HCT116 (cell line): ENCODE measurements at regions not wholly inside any gene's neighbourhood (a gene's known extent, or its start where the extent isn't known, plus 50 kb on each side); places are given as distances from the start of the nearest gene placed in this dataset.

Experiments used
- CEBPB ChIP-seq: IDR thresholded peaks from 2 replicates; pipeline ENCODE4 v1.6.1; 2012; ENCODE audit warnings: low read depth
- EZH2 ChIP-seq: fragments of 200-600 bp; sonication (generic); IDR thresholded peaks from 2 replicates; pipeline ENCODE4 v1.6.1; 2017; ENCODE audit warnings: antibody characterized with exemption, mixed run types
- POLR2A ChIP-seq: IDR thresholded peaks from 2 replicates; pipeline ENCODE4 v1.7.0; 2011; ENCODE audit warnings: borderline replicate concordance; ENCODE audit not compliant: insufficient read depth, insufficient read length; ENCODE audit errors: extremely low read depth
- POLR2AphosphoS5 ChIP-seq: IDR thresholded peaks from 2 replicates; pipeline ENCODE4 v1.6.1; 2011; ENCODE audit warnings: mild to moderate bottlenecking, low read depth, low read length, moderate library complexity
- RAD21 ChIP-seq: IDR thresholded peaks from 2 replicates; pipeline ENCODE4 v1.6.1; 2012; ENCODE audit warnings: low read depth, mild to moderate bottlenecking
- TF ChIP-seq, protein P1 (sequence below), 3 experiments: fragments of 200-600 bp in 1 of 3; sonication (generic) in 1 of 3; IDR thresholded peaks in 2 of 3; conservative IDR thresholded peaks in 1 of 3; 2 replicates each; pipeline ENCODE4 v1.5.1; 2012 to 2017; ENCODE audit warnings: low read depth in 2 of 3, low read length in 2 of 3, antibody characterized with exemption in 1 of 3, borderline replicate concordance in 1 of 3, control low read depth in 1 of 3, mild to moderate bottlenecking in 1 of 3, mixed read lengths in 1 of 3, mixed run types in 1 of 3, moderate library complexity in 1 of 3; ENCODE audit not compliant: insufficient read depth in 1 of 3
- TF ChIP-seq, protein P2 (sequence below): IDR thresholded peaks from 2 replicates; pipeline ENCODE4 v1.6.1; 2012

DNA sequence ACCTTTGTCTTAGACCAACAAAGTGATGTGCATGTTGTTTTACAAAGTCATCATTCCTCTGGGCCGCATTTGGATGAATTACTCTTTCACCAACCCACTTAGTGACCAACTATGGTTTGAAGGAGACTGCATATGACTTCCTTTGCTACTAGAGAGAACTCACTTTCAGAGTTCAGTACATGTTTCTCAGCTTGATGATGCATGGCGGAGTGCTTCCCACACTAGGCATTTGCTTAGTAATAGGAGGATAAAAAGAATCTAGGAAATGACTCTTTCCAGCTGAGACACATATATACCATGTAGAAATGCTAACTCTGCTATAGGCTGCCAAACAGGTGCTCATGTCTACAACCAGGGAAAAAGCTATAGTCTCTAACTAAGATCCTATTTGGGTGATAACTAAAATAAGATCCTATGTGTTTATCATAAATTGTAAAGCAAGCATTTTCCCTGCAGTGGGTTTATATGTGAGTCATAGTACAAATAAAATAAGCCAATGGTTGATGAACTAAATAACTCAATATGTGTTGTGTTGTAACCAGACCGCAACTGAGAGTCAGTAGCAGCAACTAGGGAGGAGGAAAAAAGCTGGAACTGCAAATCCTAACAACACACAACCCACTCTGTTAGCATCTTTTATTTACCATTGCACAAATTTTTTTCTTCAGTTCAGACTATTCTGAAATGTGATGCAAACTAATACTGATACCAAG, 87.2 kb downstream of the TSPAN8 start:
- TF ChIP-seq, protein P1, sequence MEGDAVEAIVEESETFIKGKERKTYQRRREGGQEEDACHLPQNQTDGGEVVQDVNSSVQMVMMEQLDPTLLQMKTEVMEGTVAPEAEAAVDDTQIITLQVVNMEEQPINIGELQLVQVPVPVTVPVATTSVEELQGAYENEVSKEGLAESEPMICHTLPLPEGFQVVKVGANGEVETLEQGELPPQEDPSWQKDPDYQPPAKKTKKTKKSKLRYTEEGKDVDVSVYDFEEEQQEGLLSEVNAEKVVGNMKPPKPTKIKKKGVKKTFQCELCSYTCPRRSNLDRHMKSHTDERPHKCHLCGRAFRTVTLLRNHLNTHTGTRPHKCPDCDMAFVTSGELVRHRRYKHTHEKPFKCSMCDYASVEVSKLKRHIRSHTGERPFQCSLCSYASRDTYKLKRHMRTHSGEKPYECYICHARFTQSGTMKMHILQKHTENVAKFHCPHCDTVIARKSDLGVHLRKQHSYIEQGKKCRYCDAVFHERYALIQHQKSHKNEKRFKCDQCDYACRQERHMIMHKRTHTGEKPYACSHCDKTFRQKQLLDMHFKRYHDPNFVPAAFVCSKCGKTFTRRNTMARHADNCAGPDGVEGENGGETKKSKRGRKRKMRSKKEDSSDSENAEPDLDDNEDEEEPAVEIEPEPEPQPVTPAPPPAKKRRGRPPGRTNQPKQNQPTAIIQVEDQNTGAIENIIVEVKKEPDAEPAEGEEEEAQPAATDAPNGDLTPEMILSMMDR (IDR thresholded peaks at IDR 0.05 in 2 of 3, conservative IDR thresholded peaks at IDR 0.05 in 1 of 3; ENCODE audit: borderline replicate concordance in 1 of 3, insufficient read depth in 1 of 3, low read depth in 2 of 3, low read length in 2 of 3): no peak
- TF ChIP-seq RAD21 (no peak), POLR2A (no peak), CEBPB (no peak), EZH2 (no peak), POLR2AphosphoS5 (no peak)
- TF ChIP-seq, protein P2, sequence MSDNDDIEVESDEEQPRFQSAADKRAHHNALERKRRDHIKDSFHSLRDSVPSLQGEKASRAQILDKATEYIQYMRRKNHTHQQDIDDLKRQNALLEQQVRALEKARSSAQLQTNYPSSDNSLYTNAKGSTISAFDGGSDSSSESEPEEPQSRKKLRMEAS: no peak
